GM18519 (cell line): ENCODE measurements at regions not wholly inside any gene's neighbourhood (a gene's known extent, or its start where the extent isn't known, plus 50 kb on each side); places are given as distances from the start of the nearest gene placed in this dataset.
"Not testable (repeated sequence)": the region's sequence is repeated elsewhere in the genome, so short reads cannot be mapped to it uniquely, and the experiment has no call there.

Source experiments
- ATAC-seq: cut with Tn5 transposase; IDR thresholded peaks from one replicate; pipeline ENCODE4 v1.9.1; 2021; ENCODE audit warnings: mild to moderate bottlenecking, moderate library complexity; ENCODE audit not compliant: unreplicated experiment, low FRiP score

GRCh38 chr6:113724927-113725326 lies 132.2 kb upstream of the MARCKS start:
- not testable (repeated sequence) for ATAC-seq

- ATAC-seq: no peak
Measured at GRCh38 chr6:113731541-113731940, 125.6 kb upstream of the MARCKS start.

- ATAC-seq: no peak
Measured at GRCh38 chr6:113732384-113732966, 124.7 kb upstream of the MARCKS start.

- ATAC-seq: no peak
Measured at GRCh38 chr6:113733381-113733780, 123.8 kb upstream of the MARCKS start.

- ATAC-seq: no peak
Measured at GRCh38 chr6:113734982-113735381, 122.2 kb upstream of the MARCKS start.

- ATAC-seq: no peak
Measured at GRCh38 chr6:113735491-113735890, 121.7 kb upstream of the MARCKS start.

GRCh38 chr6:113736978-113737377 lies 120.2 kb upstream of the MARCKS start:
- ATAC-seq: no peak

GRCh38 chr6:113739041-113739655 lies 118.0 kb upstream of the MARCKS start:
- no peak for ATAC-seq

GRCh38 chr6:113741651-113742050 lies 115.5 kb upstream of the MARCKS start:
- no peak for ATAC-seq

GRCh38 chr6:113742342-113742741 lies 114.8 kb upstream of the MARCKS start:
- no peak for ATAC-seq

- no peak for ATAC-seq
Measured at GRCh38 chr6:113744861-113745260, 112.3 kb upstream of the MARCKS start.

GRCh38 chr6:113750151-113750855 lies 106.8 kb upstream of the MARCKS start:
- ATAC-seq: no peak

GRCh38 chr6:113754291-113754690 lies 102.9 kb upstream of the MARCKS start:
- ATAC-seq: no peak

GRCh38 chr6:113755449-113756289 lies 101.5 kb upstream of the MARCKS start:
- peak; percentile 73 for ATAC-seq

- ATAC-seq: no peak
Measured at GRCh38 chr6:113756290-113756665, 100.9 kb upstream of the MARCKS start.

- no peak for ATAC-seq
Measured at GRCh38 chr6:113758214-113758613, 98.9 kb upstream of the MARCKS start.

- no peak for ATAC-seq
Measured at GRCh38 chr6:113758826-113759574, 98.1 kb upstream of the MARCKS start.

GRCh38 chr6:113762641-113763040 lies 94.5 kb upstream of the MARCKS start:
- ATAC-seq: no peak

- ATAC-seq: no peak
Measured at GRCh38 chr6:113763311-113763766, 93.8 kb upstream of the MARCKS start.

GRCh38 chr6:113763876-113764275 lies 93.3 kb upstream of the MARCKS start:
- ATAC-seq: no peak
